PC-3 (cell line): ENCODE measurements at regions not wholly inside any gene's neighbourhood (a gene's known extent, or its start where the extent isn't known, plus 50 kb on each side); places are given as distances from the start of the nearest gene placed in this dataset.
A peak's percentile ranks its signal among the peaks of the same experiment; 100 is the strongest.

ENCODE experiments used
- ATAC-seq: fragments of 200-7000 bp; cut with Tn5 transposase; 2 replicates; pipeline ENCODE4 v1.9.1; 2020; ENCODE audit warnings: mild to moderate bottlenecking, moderate library complexity
- BruUV-seq: library from RNA; stranded (reverse); fragments of 400-500 nt; replicated peaks from 2 replicates; lab custom pipeline; 2021; lab: Mats Ljungman, UMichigan
- CTCF ChIA-PET: fragments of 300-600 bp; sonication (Branson Sonifier 250); formaldehyde crosslinking; loops from one replicate; lab custom pipeline; 2022; ENCODE audit warnings: antibody characterized with exemption; lab: Charles Lee
- POLR2A ChIA-PET: fragments of 300-600 bp; sonication (Branson Sonifier 250); formaldehyde crosslinking; loops from one replicate; lab custom pipeline; 2022; ENCODE audit warnings: antibody characterized with exemption; ENCODE audit not compliant: unreplicated experiment; lab: Charles Lee
- DNase-seq: peaks from one replicate; pipeline ENCODE4 v3.0.0-alpha.2; 2015
- H2AFZ ChIP-seq: fragments of 300-600 bp; sonication (generic); 2 replicates; pipeline ENCODE4 v1.6.0; 2016; ENCODE audit warnings: antibody characterized with exemption, low read length
- H3F3A ChIP-seq: fragments of 300-600 bp; sonication (generic); one replicate; pipeline ENCODE4 v1.6.0; 2017; ENCODE audit warnings: antibody characterized with exemption, low read length, control low read depth, mild to moderate bottlenecking; ENCODE audit not compliant: unreplicated experiment
- H3K27ac ChIP-seq: fragments of 300-600 bp; sonication (generic); 2 replicates; pipeline ENCODE4 v1.5.1; 2016; ENCODE audit warnings: mild to moderate bottlenecking, low read length
- H3K27me3 ChIP-seq: fragments of 300-600 bp; sonication (generic); 2 replicates; pipeline ENCODE4 v1.6.1; 2016; ENCODE audit warnings: low read length, mixed read lengths
- H3K36me3 ChIP-seq: fragments of 300-600 bp; sonication (generic); 2 replicates; pipeline ENCODE4 v1.6.1; 2016; ENCODE audit warnings: low read depth, mixed run types, low read length, mixed read lengths
- H3K4me1 ChIP-seq: fragments of 300-600 bp; sonication (generic); 2 replicates; pipeline ENCODE4 v1.5.1; 2016; ENCODE audit warnings: low read length; ENCODE audit not compliant: insufficient read depth
- H3K4me2 ChIP-seq: fragments of 300-600 bp; sonication (generic); 2 replicates; pipeline ENCODE4 v1.6.0; 2016; ENCODE audit warnings: low read length
- H3K4me3 ChIP-seq: fragments of 300-600 bp; sonication (generic); 2 replicates; pipeline ENCODE4 v1.5.1; 2016; ENCODE audit warnings: mild to moderate bottlenecking, low read length, mixed read lengths
- H3K79me2 ChIP-seq: fragments of 300-600 bp; sonication (generic); 2 replicates; pipeline ENCODE4 v1.6.1; 2017; ENCODE audit warnings: low read length, mixed read lengths
- H3K9ac ChIP-seq: fragments of 300-600 bp; sonication (generic); 2 replicates; pipeline ENCODE4 v1.6.0; 2016; ENCODE audit warnings: mild to moderate bottlenecking, low read length
- H3K9me2 ChIP-seq: fragments of 300-600 bp; sonication (generic); replicated peaks from 2 replicates; pipeline ENCODE4 v1.6.1; 2016; ENCODE audit warnings: mixed run types, low read length, mixed read lengths
- H3K9me3 ChIP-seq: fragments of 300-600 bp; sonication (generic); 2 replicates; pipeline ENCODE4 v1.6.1; 2016; ENCODE audit warnings: low read length, mixed read lengths
- H4K20me1 ChIP-seq: fragments of 300-600 bp; sonication (generic); 2 replicates; pipeline ENCODE4 v1.6.1; 2016; ENCODE audit warnings: low read length, mixed read lengths
- CTCF ChIP-seq: fragments of 300-600 bp; sonication (generic); conservative IDR thresholded peaks from 2 replicates; pipeline ENCODE4 v1.5.1; 2017; ENCODE audit warnings: antibody characterized with exemption, low read depth, mild to moderate bottlenecking, low read length
- EZH2 ChIP-seq: fragments of 300-600 bp; sonication (generic); IDR thresholded peaks from one replicate; pipeline ENCODE4 v1.6.1; 2017; ENCODE audit warnings: antibody characterized with exemption, mild to moderate bottlenecking, low read length; ENCODE audit not compliant: unreplicated experiment
- EZH2phosphoT487 ChIP-seq: fragments of 300-600 bp; sonication (generic); IDR thresholded peaks from 2 replicates; pipeline ENCODE4 v1.6.1; 2018; ENCODE audit warnings: mild to moderate bottlenecking, antibody characterized with exemption, low read length, borderline replicate concordance
- intact Hi-C: fragments of 100-400 bp; cut with micrococcal nuclease; formaldehyde crosslinking; loops from 2 replicates; pipeline ENCODE4 v1.9.0; 2023

DNA sequence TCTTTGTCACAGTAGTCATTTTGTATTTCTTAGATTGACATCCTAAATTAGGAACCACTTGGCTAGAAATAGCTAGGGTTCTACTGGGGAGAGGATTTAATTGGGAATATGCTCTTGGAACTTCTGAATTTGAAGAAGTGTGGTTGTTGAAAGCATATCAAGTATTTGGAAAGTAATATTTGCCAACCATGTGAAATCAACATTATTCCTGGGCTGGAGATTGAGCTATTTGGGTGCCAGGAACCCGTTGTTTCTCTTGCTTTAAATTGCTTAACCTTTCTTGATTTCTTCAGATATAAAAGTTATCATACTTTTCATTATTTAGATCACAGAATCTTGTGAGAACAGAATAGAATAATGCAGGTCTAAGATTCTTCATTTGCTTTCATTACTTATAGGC lies 178.4 kb upstream of the ELL2 start:
- Histone ChIP-seq H4K20me1 (no peaks in the 10 kb centered on the region), H3K4me1 (peaks cover 32% of the 10 kb centered on the region), H3K9me2 (no peaks in the 10 kb centered on the region), H3K4me2 (no peak overlapping the region), H3K9me3 (no peaks in the 10 kb centered on the region), H2AFZ (no peak overlapping the region), H3K27ac (no peak overlapping the region), H3K36me3 (no peaks in the 10 kb centered on the region), H3K27me3 (no peaks in the 10 kb centered on the region), H3F3A (peaks cover 4% of the 10 kb centered on the region), H3K79me2 (no peaks in the 10 kb centered on the region), H3K4me3 (no peak overlapping the region), H3K9ac (no peak overlapping the region)
- CTCF ChIA-PET, result no interaction called here
- no TSS peak for BruUV-seq
- intact Hi-C loops, result loop anchor here (5.0 kb wide), 1 partner anchor 197 kb away; no protein-coding TSS in a partner anchor
- DNase-seq (no peak), ATAC-seq (no peak)
- POLR2A ChIA-PET, result no interaction called here
- TF ChIP-seq CTCF (no peak), EZH2 (no peak), EZH2phosphoT487 (no peak)

GRCh38 chr5:96134886-96135285 lies 173.2 kb upstream of the ELL2 start:
- H3K36me3 ChIP-seq, result no peaks in the 10 kb centered on the region
- intact Hi-C loops, result no loop called here
- H3K9ac ChIP-seq, result no peak overlapping the region
- H4K20me1 ChIP-seq, result no peaks in the 10 kb centered on the region
- no peak overlapping the region for H2AFZ ChIP-seq
- ATAC-seq (no peak), DNase-seq (no peak)
- no peaks in the 10 kb centered on the region for H3K9me3 ChIP-seq
- POLR2A ChIA-PET, result no interaction called here
- no peak for TF ChIP-seq EZH2phosphoT487
- no peak for TF ChIP-seq CTCF
- TF ChIP-seq EZH2, result no peak
- H3K27ac ChIP-seq, result no peak overlapping the region
- no peak overlapping the region for H3K4me3 ChIP-seq
- no peaks in the 10 kb centered on the region for H3F3A ChIP-seq
- peaks cover 5% of the 10 kb centered on the region for H3K4me1 ChIP-seq
- no TSS peak for BruUV-seq
- H3K27me3 ChIP-seq, result no peaks in the 10 kb centered on the region
- H3K79me2 ChIP-seq, result no peaks in the 10 kb centered on the region
- H3K4me2 ChIP-seq, result no peak overlapping the region
- CTCF ChIA-PET, result no interaction called here
- H3K9me2 ChIP-seq, result no peaks in the 10 kb centered on the region

DNA sequence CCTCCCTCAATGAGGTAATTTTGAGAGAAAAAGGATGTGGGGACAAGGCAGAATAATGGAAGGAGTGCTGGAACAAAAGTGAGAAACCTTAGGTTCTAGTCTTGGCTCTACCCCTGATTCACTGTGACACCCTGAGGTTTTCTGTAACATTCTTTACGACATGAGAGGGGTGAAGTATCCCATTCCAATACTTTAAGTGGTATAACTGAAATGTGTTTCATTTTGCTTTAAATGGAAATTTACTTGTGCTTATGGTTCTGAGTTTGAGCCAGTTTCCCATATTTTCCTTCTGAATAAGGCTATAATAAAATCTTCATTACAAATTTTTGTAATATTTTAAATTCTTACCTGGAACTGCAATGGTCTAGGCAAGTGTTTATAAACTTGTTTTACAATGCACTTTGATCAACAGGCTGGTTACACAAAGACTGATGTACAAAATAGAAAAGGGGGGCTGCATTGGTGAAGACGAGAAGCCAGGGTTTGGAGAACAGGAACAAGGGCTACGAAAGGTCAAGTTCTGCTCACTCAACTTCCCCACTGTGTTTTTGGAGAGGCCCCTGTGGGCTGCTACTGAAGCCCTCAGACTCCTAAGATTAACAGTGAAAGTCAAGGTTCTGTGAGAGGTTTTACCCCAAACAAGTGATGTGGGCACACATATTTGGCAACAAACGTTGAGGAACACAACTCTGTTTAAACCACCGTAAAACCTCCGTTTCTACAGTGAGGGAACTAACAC lies 171.9 kb upstream of the ELL2 start:
- H3K27ac ChIP-seq, result no peak overlapping the region
- BruUV-seq, result no TSS peak

More for the DNA sequence above, 171.9 kb upstream of the ELL2 start:
- DNase-seq (peak; percentile 18), ATAC-seq (peak; percentile 33; the same call in 1 of the 2 replicates)
- no peak overlapping the region for H2AFZ ChIP-seq
- ChIA-PET CTCF (no interaction called here), POLR2A (no interaction called here)
- H3K9me3 ChIP-seq, result no peaks in the 10 kb centered on the region
- TF ChIP-seq EZH2 (no peak), EZH2phosphoT487 (no peak)
- H3K27me3 ChIP-seq, result no peaks in the 10 kb centered on the region
- no peak overlapping the region for H3K9ac ChIP-seq
- no peak overlapping the region for H3K4me2 ChIP-seq
- intact Hi-C loops, result no loop called here
- no peaks in the 10 kb centered on the region for H3K9me2 ChIP-seq
- peaks cover 5% of the 10 kb centered on the region for H3K4me1 ChIP-seq
- H3F3A ChIP-seq, result no peaks in the 10 kb centered on the region
- no peaks in the 10 kb centered on the region for H4K20me1 ChIP-seq
- H3K79me2 ChIP-seq, result no peaks in the 10 kb centered on the region
- no peaks in the 10 kb centered on the region for H3K36me3 ChIP-seq
- no peak overlapping the region for H3K4me3 ChIP-seq
